Upper lobe of right lung (tissue), 1 donor: ENCODE measurements at regions not wholly inside any gene's neighbourhood (a gene's known extent, or its start where the extent isn't known, plus 50 kb on each side); places are given as distances from the start of the nearest gene placed in this dataset.

Experiments
- ATAC-seq: fragments of 200-7000 bp; cut with Tn5 transposase; one replicate; pipeline ENCODE4 v1.9.1; 2020; ENCODE audit warnings: mild to moderate bottlenecking, moderate library complexity
- DNase-seq: peaks from one replicate; pipeline ENCODE4 v3.0.0-alpha.2; 2020
- H3K27ac ChIP-seq: fragments of 200-600 bp; one replicate; pipeline ENCODE4 v1.8.0; 2022
- H3K27me3 ChIP-seq: fragments of 200-600 bp; one replicate; pipeline ENCODE4 v1.8.0; 2022; ENCODE audit warnings: mild to moderate bottlenecking
- H3K36me3 ChIP-seq: fragments of 200-600 bp; one replicate; pipeline ENCODE4 v1.8.0; 2022
- H3K4me1 ChIP-seq: fragments of 200-600 bp; one replicate; pipeline ENCODE4 v1.8.0; 2022
- H3K4me3 ChIP-seq: fragments of 200-600 bp; one replicate; pipeline ENCODE4 v1.8.0; 2022; ENCODE audit warnings: mild to moderate bottlenecking
- H3K9me3 ChIP-seq: fragments of 200-600 bp; one replicate; pipeline ENCODE4 v1.8.0; 2022
- CTCF ChIP-seq: fragments of 200-600 bp; IDR thresholded peaks from one replicate; pipeline ENCODE4 v1.8.0; 2022; ENCODE audit warnings: antibody characterized with exemption
- intact Hi-C: fragments of 100-400 bp; cut with DNase I; formaldehyde crosslinking; loops from one replicate; pipeline ENCODE4 v1.11.0; 2022
- donor health status: DM: no; HTN: yes; CAD: no; lungs with severe emphysema.

GRCh38 chr10:130463104-130463875, 327.1 kb downstream of the GLRX3 start:
- H3K27me3 ChIP-seq, result no peaks in the 10 kb centered on the region
- intact Hi-C loops, result no loop called here
- peaks cover 8% of the 10 kb centered on the region for H3K9me3 ChIP-seq
- ATAC-seq, result peak; percentile 34
- H3K27ac ChIP-seq, result no peak overlapping the region
- no peak overlapping the region for H3K4me3 ChIP-seq
- H3K4me1 ChIP-seq, result no peaks in the 10 kb centered on the region
- no peaks in the 10 kb centered on the region for H3K36me3 ChIP-seq
- no peak for TF ChIP-seq CTCF
- peak; percentile 34 for DNase-seq

- no peaks in the 10 kb centered on the region for H3K4me1 ChIP-seq
- DNase-seq (no peak), ATAC-seq (no peak)
- H3K27ac ChIP-seq, result no peak overlapping the region
- no peak for TF ChIP-seq CTCF
- no peaks in the 10 kb centered on the region for H3K27me3 ChIP-seq
- H3K4me3 ChIP-seq, result no peak overlapping the region
- intact Hi-C loops, result no loop called here
- peaks cover 8% of the 10 kb centered on the region for H3K9me3 ChIP-seq
- no peaks in the 10 kb centered on the region for H3K36me3 ChIP-seq
These were observed 327.7 kb downstream of the GLRX3 start for GRCh38 chr10:130463876-130464364.

- ATAC-seq (peak; percentile 9), DNase-seq (peak; percentile 8)
- no peaks in the 10 kb centered on the region for H3K27me3 ChIP-seq
- no peak overlapping the region for H3K27ac ChIP-seq
- intact Hi-C loops, result no loop called here
- peaks cover 8% of the 10 kb centered on the region for H3K9me3 ChIP-seq
- H3K4me1 ChIP-seq, result no peaks in the 10 kb centered on the region
- no peaks in the 10 kb centered on the region for H3K36me3 ChIP-seq
- H3K4me3 ChIP-seq, result no peak overlapping the region
- TF ChIP-seq CTCF, result no peak
These were observed 328.2 kb downstream of the GLRX3 start for GRCh38 chr10:130464426-130464825.

GRCh38 chr10:130466271-130466997, 330.2 kb downstream of the GLRX3 start:
- intact Hi-C loops, result no loop called here
- no peak overlapping the region for H3K27ac ChIP-seq
- H3K4me3 ChIP-seq, result no peak overlapping the region
- no peak for TF ChIP-seq CTCF
- H3K9me3 ChIP-seq, result peaks cover 8% of the 10 kb centered on the region
- no peaks in the 10 kb centered on the region for H3K27me3 ChIP-seq
- DNase-seq (no peak), ATAC-seq (no peak)
- H3K4me1 ChIP-seq, result no peaks in the 10 kb centered on the region
- H3K36me3 ChIP-seq, result no peaks in the 10 kb centered on the region

- Histone ChIP-seq H3K4me1 (no peaks in the 10 kb centered on the region), H3K4me3 (no peak overlapping the region), H3K27me3 (no peaks in the 10 kb centered on the region), H3K27ac (no peak overlapping the region), H3K9me3 (peaks cover 8% of the 10 kb centered on the region), H3K36me3 (no peaks in the 10 kb centered on the region)
- TF ChIP-seq CTCF, result no peak
- ATAC-seq (no peak), DNase-seq (peak; percentile 33)
- intact Hi-C loops, result no loop called here
These were observed 334.1 kb downstream of the GLRX3 start for GRCh38 chr10:130470286-130470685.
